GM12874 (cell line): ENCODE measurements at regions not wholly inside any gene's neighbourhood (a gene's known extent, or its start where the extent isn't known, plus 50 kb on each side); places are given as distances from the start of the nearest gene placed in this dataset.

Experiments used
- CTCF ChIP-seq: IDR thresholded peaks from 2 replicates; pipeline ENCODE4 v1.5.1; 2011; ENCODE audit warnings: low read depth, mild to moderate bottlenecking, control low read depth, low read length, moderate library complexity; ENCODE audit not compliant: insufficient read depth

GRCh38 chr11:11672101-11672500, 50.3 kb upstream of the GALNT18 start:
- no peak for TF ChIP-seq CTCF
